Suprapubic skin (tissue), 4 donors: ENCODE measurements at regions not wholly inside any gene's neighbourhood (a gene's known extent, or its start where the extent isn't known, plus 50 kb on each side); places are given as distances from the start of the nearest gene placed in this dataset.
"Not testable (repeated sequence)": the region's sequence is repeated elsewhere in the genome, so short reads cannot be mapped to it uniquely, and the experiment has no call there.

Experiments used
- DNase-seq, 2 donors: peaks; one replicate each; pipeline ENCODE4 v3.0.0-alpha.2; 2019; ENCODE audit warnings: low spot score in 2 of 2
- H3K27ac ChIP-seq: fragments of 200-600 bp; sonication (generic); one replicate; pipeline ENCODE4 v1.5.1; 2019
- H3K27me3 ChIP-seq: fragments of 200-600 bp; sonication (generic); one replicate; pipeline ENCODE4 v1.5.1; 2019
- H3K36me3 ChIP-seq: fragments of 200-600 bp; sonication (generic); one replicate; pipeline ENCODE4 v1.5.1; 2019
- H3K4me1 ChIP-seq: fragments of 200-600 bp; sonication (generic); one replicate; pipeline ENCODE4 v1.5.1; 2019
- H3K4me3 ChIP-seq: fragments of 200-600 bp; sonication (generic); one replicate; pipeline ENCODE4 v1.5.1; 2019; ENCODE audit warnings: mild to moderate bottlenecking
- H3K9me3 ChIP-seq: fragments of 200-600 bp; sonication (generic); one replicate; pipeline ENCODE4 v1.5.1; 2019
- CTCF ChIP-seq, 2 donors: fragments of 200-600 bp in 1 of 2; fragments of 450-650 bp in 1 of 2; sonication (generic) in 1 of 2; IDR thresholded peaks; one replicate each; pipeline ENCODE4 v1.5.1; 2016 to 2019; ENCODE audit warnings: antibody characterized with exemption in 2 of 2, mild to moderate bottlenecking in 1 of 2, moderate library complexity in 1 of 2
- EP300 ChIP-seq: sonication (generic); formaldehyde crosslinking; IDR thresholded peaks from one replicate; pipeline ENCODE4 v1.6.1; 2017; ENCODE audit warnings: antibody characterized with exemption
- POLR2A ChIP-seq, 2 donors: fragments of 450-650 bp; IDR thresholded peaks; one replicate each; pipeline ENCODE4 v1.6.1; 2017; ENCODE audit warnings: antibody characterized with exemption in 2 of 2, mild to moderate bottlenecking in 2 of 2, moderate library complexity in 2 of 2
- POLR2AphosphoS5 ChIP-seq, 3 donors: sonication (generic); formaldehyde crosslinking; IDR thresholded peaks; one replicate each; pipeline ENCODE4 v1.6.1; 2017; ENCODE audit warnings: antibody characterized with exemption in 3 of 3
- WGBS: methylation state at CpG from one replicate; pipeline ENCODE4 v1.1.5; 2018; 5-methylcytosine and 5-hydroxymethylcytosine counted together

- Histone ChIP-seq H3K36me3 (no peaks in the 10 kb centered on the region), H3K9me3 (no peaks in the 10 kb centered on the region), H3K27ac (no peak overlapping the region), H3K27me3 (no peaks in the 10 kb centered on the region), H3K4me1 (no peaks in the 10 kb centered on the region), H3K4me3 (no peak overlapping the region)
- TF ChIP-seq EP300 (no peak), CTCF (IDR thresholded peaks at IDR 0.05) (no peak), POLR2AphosphoS5 (IDR thresholded peaks at IDR 0.05) (no peak)
- DNase-seq: no peak
These were observed 188.4 kb downstream of the TBX18 start for GRCh38 chr6:84576029-84576428.

GRCh38 chr6:84575264-84575663, 189.1 kb downstream of the TBX18 start:
- no peak for TF ChIP-seq EP300
- no peak for TF ChIP-seq POLR2A (IDR thresholded peaks at IDR 0.05)
- no peak for TF ChIP-seq POLR2AphosphoS5 (IDR thresholded peaks at IDR 0.05)
- no peak for TF ChIP-seq CTCF (IDR thresholded peaks at IDR 0.05)
- Histone ChIP-seq H3K4me3 (no peak overlapping the region), H3K27ac (no peak overlapping the region), H3K36me3 (no peaks in the 10 kb centered on the region), H3K4me1 (no peaks in the 10 kb centered on the region), H3K9me3 (no peaks in the 10 kb centered on the region), H3K27me3 (no peaks in the 10 kb centered on the region)
- 56% methylated on average over 1 of the region's 1 CpG for WGBS
- DNase-seq: no peak

- Histone ChIP-seq H3K4me1 (no peaks in the 10 kb centered on the region), H3K27me3 (no peaks in the 10 kb centered on the region), H3K36me3 (no peaks in the 10 kb centered on the region), H3K27ac (no peak overlapping the region), H3K9me3 (no peaks in the 10 kb centered on the region), H3K4me3 (no peak overlapping the region)
- DNase-seq: no peak
- TF ChIP-seq EP300 (no peak), CTCF (IDR thresholded peaks at IDR 0.05) (no peak), POLR2A (IDR thresholded peaks at IDR 0.05) (no peak), POLR2AphosphoS5 (IDR thresholded peaks at IDR 0.05) (no peak)
These were observed 194.5 kb downstream of the TBX18 start for GRCh38 chr6:84569882-84570281.

- no peak for TF ChIP-seq POLR2A (IDR thresholded peaks at IDR 0.05)
- no peak for TF ChIP-seq CTCF (IDR thresholded peaks at IDR 0.05)
- no peak for TF ChIP-seq POLR2AphosphoS5 (IDR thresholded peaks at IDR 0.05)
- no peak for TF ChIP-seq EP300
- Histone ChIP-seq H3K27me3 (no peaks in the 10 kb centered on the region), H3K4me3 (no peak overlapping the region), H3K4me1 (no peaks in the 10 kb centered on the region), H3K36me3 (no peaks in the 10 kb centered on the region), H3K27ac (no peak overlapping the region), H3K9me3 (no peaks in the 10 kb centered on the region)
- DNase-seq: no peak
These were observed 195.4 kb downstream of the TBX18 start for GRCh38 chr6:84568971-84569370.

- WGBS: 93% methylated on average over 6 of the region's 6 CpGs
- H3K9me3 ChIP-seq, H3K4me3 ChIP-seq, H3K36me3 ChIP-seq, H3K27ac ChIP-seq, H3K27me3 ChIP-seq, H3K4me1 ChIP-seq, DNase-seq: not testable (repeated sequence)
These were observed 198.7 kb downstream of the TBX18 start for GRCh38 chr6:84565718-84566117.
